Middle frontal gyrus (tissue), 1 donor: ENCODE measurements at regions not wholly inside any gene's neighbourhood (a gene's known extent, or its start where the extent isn't known, plus 50 kb on each side); places are given as distances from the start of the nearest gene placed in this dataset.

Source experiments
- DNase-seq: peaks from one replicate; pipeline ENCODE4 v3.0.0-alpha.2; 2015; ENCODE audit warnings: low spot score; ENCODE audit errors: extremely low spot score

DNA sequence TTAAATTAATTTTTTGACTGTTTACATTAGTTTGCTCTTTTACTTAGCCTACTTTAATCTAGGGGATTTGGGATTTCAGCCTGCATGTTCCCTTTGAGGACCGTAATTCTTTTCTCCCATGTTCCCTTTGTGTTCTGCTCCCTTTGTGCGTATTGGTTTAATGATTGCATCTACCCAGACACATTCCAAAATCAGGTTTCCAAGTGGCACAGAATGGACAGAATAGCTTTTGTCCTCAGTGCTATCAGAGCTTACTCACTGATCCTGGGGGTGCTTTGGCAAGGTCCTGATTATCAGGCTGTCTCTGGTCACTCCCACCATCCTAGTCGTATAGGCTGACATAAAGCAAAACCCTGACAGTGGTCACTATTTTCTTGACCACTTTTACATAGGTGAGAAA is 867.5 kb downstream of the TSN start:
- no peak for DNase-seq

DNA sequence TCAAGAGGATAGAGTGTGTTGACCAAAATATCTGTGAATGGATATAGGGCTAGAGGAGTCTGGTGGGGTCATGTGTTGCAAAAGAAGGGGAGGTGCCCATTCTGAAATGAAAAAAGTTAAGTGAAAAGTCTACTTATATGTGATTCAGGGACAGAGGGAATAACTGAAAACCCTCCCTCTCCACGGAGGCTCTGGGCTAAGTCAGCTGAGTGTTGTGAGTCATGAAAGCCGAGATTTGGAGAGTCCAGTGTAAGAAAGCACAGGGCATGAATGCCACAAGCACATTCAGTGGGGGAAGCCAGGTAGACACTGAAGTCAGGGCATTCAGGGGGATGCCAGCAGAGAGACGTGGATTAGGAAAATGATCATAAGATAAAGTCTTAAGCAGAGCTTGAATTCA is 871.9 kb downstream of the TSN start:
- no peak for DNase-seq

DNA sequence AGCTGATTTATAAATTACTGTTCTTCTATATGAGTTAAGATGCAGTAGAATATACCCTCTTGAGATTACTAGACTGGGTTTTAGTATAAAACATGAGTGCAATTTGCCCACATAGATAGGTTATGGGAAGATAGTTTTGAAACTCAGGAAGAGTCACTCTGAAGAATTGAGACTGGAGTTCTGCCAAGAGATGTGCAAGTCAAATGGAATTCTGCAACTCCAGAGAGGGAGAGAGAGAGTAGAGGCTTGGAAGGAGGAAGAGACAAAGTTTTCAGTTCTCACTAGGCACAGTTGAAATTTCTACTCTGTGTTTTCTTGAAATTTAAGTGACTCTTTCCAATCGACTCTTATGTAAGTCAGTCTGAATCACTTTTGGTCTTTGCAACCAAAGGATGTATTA is 878.8 kb downstream of the TSN start:
- no peak for DNase-seq

DNA sequence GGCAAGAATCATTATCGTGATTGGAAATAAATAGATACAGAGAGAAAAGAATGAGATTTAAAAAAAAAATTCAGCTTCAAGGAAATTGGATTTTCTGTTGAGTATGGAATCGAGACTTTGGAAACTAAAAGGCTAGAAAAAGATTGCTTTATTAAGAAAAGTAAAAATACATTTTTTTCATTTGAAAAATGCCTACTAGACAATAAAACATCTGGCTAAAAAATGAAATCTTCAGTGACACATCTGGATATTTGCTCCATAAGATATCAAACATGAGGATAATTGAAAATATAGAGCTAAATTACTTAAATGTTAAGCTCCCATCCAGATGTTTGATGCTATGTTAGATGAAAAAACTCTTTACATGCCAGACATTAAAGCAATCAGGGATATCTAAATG is 879.5 kb downstream of the TSN start:
- no peak for DNase-seq

DNA sequence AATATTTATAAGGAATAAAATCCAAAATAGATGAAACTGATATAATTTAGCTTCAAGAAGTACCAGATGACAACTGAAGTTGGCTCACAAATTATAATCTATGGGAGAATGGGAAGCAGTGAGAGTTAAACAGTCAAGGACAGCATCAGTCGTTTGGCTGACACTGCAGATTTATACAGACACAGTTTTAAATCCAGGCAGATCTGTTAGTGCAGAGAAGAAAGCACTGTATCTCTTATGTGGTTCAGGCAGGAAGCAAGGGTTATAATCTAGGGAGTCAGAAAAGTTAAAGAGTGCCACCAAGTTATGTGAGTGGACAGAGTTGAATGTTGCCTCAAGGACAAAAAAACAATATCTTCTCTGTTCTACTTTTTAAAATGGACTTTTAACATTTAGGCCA is 880.2 kb downstream of the TSN start:
- no peak for DNase-seq

DNA sequence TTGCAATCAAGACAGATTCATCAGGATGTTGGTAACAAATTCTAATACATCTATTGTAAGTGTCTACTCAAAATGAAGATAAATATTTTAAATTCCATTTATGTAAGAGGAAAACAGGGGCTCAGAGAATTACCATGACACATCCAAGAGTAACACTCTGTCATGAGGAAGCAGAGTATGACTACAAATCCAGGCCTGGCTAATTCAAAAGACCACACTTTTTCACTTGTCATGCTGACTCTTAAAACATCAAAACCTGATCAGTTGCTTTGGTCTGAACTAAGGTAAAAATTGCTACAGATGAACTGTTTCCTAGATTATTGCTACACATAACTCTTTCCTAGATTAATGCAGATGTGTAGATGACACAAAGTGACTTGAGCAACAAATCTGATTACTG is 880.6 kb downstream of the TSN start:
- no peak for DNase-seq

DNA sequence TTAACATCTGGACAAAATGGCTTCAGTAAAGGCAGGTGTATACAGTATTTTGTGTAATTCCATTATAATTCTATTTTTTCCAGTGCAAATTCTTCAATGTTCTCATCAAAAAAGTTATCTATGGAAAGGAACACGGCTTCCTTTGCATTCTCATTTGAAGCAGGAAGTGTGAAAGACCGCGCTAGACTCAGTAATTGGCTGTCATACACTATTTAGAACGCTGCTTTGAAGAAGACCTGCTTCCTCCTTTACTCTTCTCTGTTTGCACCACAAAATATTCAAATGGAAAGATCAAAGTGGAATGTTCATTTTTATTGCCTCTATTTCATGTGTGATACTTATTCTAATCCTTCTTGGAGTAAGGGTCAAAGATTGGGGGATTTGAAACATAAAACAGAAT is 883.7 kb downstream of the TSN start:
- DNase-seq, result no peak

DNA sequence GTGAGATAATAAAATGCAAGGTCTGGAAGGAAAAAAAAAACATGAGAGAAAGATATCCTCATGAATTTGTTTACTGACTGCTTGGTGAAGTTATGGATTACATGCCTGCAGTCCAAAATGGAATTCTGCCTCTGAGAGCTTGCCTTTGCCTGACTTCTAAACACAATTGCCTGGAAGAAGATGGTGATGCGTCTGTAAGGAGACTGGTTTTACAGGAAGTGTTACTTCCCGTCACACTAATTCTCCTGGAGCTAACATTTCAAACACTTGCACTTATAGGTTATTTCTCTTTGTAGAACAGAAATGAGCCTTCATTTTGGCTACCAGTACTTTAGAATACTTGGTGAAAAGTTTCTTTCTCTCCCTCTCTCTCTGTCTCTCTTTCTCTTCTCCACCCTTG is 884.3 kb downstream of the TSN start:
- no peak for DNase-seq

DNA sequence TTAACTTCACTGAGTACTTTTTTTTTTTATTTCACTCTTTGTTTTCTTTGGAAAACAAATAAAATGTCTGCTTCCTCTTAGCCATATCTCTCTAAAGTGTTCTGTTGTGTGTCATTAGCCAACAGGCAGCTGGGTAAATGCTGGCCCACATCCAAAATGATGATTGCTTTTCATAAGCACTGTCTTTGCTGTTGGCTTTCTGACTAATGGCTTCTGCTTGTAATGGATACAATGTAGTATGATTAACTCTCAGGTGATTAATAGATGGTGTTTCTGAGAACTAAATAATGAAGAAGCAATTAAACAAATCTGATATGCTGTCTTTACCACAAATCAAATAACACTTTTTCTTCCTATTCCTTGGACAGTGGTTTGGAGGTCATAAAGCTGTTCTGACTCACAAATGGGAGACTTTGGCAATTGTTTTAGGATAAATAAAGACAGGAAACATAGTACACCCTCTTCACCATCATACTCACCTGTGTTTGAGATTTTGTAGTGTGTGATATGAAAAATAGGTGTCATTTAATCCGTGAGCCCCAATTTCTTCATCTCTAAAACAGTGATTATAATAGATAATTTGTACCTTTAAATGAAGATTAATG is 888.4 kb downstream of the TSN start:
- DNase-seq, result no peak

DNA sequence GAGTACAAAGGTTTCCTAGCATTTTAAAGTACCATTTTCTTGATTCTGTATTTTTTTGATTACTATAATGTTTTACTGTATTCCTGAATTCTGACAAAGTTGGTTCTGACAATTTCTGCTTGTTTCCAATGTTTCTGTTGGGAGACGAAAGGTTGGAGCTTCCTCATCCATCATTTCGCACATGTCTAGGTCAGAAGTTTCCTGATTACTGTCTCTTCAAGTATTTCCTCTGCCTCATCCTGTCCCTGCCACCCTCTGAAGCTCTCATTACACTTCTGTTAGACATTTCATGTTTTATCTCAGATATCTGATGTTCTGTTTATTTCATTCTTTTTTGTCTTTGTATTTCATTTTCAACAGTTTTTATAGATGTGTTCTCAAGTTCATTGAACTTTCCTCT is 895.8 kb downstream of the TSN start:
- DNase-seq, result no peak

DNA sequence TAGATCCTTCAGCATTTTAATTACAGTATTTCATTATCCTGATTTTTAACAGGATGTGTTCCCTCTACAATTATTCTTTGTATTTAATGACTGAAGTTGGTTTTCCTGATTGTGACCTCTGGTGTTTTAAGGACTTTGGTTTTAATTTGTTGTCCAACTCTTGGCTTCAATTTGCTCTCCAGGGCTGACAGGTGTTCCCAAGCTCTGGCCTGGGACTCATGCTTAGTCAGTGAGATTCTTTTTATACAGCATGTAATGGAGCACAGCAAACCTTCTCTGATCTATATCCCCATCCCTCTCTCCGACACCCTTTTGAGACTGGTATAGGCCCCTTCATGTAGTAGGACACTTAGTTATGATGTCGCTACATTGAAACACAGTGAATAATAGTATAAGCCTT is 896.3 kb downstream of the TSN start:
- DNase-seq, result no peak

DNA sequence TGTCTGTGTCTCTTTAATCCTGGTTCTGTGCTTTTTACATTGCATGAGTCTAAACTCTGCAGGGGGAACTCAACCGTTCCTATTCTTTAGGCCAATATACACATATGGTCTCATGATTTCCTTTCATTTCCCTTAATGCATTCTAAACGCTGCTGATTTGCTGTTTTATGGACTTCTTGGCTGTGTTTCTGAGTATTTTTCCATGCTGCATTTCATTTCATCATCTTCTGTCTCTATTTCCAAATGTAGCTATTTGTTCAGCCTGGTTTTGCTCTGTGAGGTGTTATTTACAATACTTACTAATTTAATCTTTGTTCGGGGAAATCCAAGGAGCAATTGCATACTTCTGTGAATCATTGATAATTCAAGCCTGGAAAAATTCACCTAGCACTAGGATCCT is 897.2 kb downstream of the TSN start:
- no peak for DNase-seq

DNA sequence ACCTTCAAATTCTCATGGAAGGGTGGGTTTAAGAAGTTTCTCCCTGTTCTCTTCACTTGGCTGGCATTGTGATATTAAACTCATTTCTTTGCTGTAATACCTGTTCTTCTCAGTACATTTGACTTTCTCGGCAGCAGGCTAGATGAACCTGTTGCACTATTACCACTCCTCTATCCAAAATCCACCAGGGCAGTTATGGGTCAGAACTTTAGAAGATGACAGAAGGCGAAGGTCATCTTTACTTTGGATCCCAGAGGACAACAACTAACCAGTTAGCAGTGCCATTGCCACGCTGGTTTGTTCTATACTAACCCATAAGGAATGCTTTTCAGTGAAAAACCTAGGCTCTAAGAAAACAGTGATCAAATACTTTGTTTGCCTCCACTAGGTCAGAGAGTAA is 901.0 kb downstream of the TSN start:
- DNase-seq, result no peak

DNA sequence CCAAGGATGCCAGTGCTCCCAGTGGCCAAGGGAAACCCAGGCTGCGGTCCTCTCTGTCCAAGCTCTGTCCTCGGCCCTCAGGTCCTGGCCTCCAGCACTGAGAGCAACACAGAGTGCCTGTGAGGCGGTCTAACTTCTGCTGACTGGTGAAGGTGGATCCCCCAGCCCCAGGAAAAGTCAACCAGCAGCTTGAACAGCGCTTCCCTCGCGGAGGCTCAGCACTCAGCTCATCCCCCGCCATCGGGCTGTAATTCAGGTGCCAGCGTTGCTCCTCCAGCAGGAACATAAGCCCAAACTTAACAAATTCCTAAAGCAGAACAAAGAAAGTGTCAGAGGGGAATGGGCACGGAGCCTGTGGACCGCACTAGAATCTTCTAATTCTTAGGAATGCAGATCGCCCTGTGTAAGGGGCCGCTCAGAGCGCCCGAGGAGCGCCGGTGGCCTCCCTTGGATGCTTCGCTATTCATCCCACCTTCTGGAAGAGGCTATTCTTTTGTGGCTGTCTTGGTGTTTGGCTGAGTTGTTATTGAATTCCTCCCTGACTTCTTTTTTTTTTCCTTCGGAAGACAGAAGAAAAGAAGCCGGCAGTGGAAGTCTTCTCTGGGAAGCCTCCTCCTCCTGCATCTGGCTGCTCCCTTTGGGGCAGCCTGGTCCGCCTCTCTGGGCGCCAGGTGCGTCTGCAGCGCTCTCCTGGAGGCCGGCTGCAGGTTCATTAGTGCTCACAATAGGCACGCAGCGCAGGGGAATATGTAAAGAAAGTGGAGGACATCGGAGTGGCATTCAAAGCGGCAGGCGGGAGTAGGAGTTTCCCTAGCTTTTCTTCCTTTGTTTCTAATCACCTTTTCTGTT is 905.6 kb downstream of the TSN start:
- DNase-seq, result no peak

DNA sequence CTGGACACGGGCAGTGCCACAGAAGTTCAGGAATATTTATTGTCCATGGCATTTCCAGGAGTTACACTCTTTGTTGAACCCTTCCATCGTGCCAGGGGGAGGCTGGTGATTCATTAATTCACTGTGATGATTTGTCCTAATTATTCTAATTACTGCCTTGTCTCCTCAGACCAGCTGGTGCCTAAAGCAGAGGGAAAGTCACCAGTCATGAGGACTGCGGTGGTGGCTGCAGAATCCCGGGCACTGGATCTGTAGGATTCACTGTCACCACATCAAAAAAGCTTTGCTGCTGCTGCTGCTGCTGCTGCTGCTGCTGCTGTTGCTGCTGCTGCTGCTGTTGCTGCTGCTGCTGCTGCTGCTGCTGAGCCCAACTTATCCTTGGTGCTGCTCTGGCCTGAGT is 908.2 kb downstream of the TSN start:
- no peak for DNase-seq

DNA sequence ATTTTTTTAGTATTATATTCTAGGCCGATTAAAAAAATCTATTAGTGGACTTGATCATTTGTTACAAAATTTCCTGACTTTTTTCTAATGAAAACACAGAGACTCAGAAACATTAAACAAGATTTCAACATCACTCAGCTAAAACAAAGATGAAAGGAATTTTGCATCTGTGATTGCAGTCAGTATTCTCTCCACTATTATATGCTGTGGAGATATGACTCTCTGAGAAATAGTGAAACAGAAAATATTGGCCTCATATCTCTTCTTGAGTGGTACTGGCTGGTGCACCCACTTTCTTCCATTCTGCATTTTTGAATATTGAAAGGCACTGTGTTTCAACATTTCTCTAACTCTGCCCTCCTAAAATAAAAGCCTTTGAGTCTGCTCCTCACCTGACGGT is 914.2 kb downstream of the TSN start:
- no peak for DNase-seq

DNA sequence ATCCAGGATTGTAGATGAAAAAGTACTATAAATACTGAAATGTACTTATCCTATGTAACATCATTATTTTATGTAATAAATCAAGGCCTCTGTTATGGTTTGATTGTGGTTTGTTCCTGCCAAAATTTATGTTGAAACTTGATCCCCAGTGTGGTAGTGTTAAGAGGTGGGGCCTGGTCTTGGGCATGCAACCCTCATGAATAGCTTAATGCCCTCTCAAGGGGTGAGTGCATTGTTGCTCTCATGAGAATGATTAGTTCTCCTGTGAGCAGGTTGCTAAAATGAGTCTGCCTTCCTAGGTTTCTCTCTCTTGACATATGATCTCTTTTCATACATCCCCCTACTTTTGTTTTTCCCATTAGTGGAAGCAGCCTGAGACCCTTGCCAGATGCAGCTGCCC is 915.4 kb downstream of the TSN start:
- DNase-seq, result no peak

DNA sequence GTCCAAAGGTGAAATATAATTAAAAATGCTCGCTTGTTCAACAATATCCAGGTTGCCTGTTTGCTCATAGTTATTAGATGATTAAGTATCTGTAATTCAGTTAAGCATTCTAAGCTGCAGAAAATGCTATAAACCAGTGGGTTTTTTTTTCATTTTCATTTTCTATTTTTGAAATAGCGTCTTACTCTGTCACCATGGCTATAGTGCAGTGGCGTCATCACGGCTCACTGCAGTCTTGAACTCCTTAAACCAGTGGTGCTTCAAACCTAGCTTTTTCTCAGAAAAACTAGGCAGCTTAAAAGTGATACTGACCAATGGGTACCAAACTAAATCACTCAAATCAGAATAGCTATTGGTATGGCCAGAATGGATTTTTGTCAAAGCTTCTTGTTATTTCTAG is 925.2 kb downstream of the TSN start:
- no peak for DNase-seq

DNA sequence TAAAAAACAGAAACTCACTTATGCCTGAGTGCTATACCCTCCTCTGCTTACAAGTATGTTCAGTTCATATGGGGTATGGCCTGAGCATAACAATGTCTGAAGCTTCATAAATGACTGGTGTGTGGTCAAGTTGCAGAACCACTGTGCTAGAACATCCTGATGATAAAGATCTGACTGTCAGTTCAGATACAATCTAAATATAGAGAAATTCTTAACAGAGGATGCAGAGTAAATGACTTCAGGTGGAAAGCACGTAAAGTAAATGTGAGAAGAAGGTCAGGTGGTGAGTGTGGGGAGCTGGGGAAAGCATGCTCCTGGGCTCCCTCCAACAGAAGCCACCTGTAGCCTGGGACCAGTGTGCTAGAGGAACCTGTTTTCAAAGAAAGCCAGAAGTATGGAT is 926.2 kb downstream of the TSN start:
- DNase-seq, result no peak

DNA sequence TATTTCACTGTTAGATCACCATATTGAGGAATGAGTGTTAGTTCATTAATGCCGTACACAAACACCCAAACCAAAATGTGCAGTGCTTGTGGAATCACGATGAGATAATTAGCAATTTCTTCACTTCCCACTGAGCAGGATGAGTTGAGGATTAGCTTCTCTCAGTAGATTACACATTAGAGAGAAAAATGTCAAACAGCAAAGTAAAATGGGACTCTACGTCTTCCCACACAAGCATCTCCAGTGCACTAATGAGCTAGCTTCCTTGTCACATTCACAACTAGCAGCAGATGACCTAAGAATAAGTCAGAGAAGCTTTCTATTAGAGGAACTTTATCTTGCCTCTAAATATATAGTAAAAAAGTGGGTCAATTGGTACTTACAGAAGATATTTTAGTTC is 926.9 kb downstream of the TSN start:
- DNase-seq, result peak; percentile 26

DNA sequence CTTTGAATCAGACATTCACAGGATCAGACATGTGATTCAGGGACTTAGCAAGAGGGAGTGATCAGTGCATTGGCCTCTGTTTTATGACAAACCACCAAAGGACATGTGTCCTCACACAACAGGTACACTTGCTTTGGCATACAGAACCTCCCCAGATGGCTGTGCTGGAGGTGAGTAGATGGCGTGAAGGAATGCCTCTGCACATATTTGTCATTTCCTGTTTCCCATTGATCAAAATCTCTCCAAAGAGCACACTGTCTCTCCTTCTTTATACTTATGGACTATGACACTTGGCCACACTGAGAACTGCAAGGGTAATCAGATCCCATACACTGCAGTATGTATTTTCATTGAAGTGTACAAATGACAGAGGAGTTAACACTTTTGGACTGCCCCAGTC is 927.6 kb downstream of the TSN start:
- DNase-seq, result no peak

DNA sequence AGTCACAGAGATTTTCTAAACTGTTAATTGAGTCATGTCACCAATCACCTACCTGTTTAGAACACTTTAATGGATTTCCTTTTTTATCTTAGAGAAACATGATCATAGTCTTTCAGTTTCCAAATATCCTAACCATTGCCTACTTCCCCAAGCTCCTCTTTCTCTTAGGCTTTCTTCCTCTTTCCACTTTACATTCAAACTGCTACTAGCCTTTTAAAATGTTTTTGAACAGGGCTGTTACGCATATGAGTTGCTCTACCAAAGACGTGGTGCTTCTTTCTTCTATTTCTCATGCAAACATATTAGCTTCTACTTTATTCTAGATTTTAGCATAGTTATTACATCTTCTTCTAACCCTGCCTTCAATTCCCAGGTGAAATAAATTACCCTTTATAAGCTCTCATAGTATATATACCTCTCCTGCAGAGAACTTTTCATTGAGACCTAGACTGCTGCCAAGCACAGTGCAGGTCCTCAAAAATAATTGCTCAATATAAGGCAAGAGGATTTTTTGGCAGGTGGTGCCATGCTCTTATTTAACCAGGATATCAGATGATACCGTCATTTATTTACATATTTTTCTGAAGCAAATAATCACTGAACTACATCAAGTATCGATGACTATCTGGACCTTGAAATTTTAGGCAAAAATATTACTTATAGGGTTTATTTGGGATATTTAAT is 937.1 kb downstream of the TSN start:
- DNase-seq, result no peak

DNA sequence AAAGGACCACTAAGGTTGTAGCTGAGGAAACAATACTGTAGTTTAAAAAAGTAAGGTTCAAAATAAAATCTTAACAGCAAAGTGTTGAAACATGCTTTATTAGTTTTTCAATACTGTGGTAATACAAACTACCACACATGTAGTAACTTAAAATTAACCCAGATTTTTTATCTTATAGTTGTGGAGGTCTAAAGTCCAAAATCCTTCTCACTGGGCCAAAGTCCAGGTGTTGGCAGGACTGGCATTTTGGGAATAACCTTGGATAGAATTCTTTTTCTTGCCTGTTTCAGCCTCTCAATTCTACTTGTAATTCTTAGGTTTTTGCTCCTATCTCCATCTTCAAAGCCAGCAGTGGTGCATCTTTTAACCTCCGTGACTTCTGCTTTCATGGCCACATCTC is 942.0 kb downstream of the TSN start:
- no peak for DNase-seq
